Panc1 (cell line): ENCODE measurements at regions not wholly inside any gene's neighbourhood (a gene's known extent, or its start where the extent isn't known, plus 50 kb on each side); places are given as distances from the start of the nearest gene placed in this dataset.

Experiments used
- ATAC-seq: fragments of 200-7000 bp; cut with Tn5 transposase; 2 replicates; pipeline ENCODE4 v1.9.1; 2020; ENCODE audit warnings: mild to moderate bottlenecking, moderate library complexity
- BruUV-seq: library from RNA; stranded (reverse); fragments of 400-500 nt; replicated peaks from 2 replicates; lab custom pipeline; 2021; lab: Mats Ljungman, UMichigan
- CTCF ChIA-PET: fragments of 300-600 bp; sonication (Branson Sonifier 250); formaldehyde crosslinking; loops from one replicate; lab custom pipeline; 2022; ENCODE audit warnings: antibody characterized with exemption; lab: Charles Lee
- POLR2A ChIA-PET: fragments of 300-600 bp; sonication (Branson Sonifier 250); formaldehyde crosslinking; loops from one replicate; lab custom pipeline; 2022; ENCODE audit warnings: antibody characterized with exemption; lab: Charles Lee
- DNase-seq: peaks from one replicate; pipeline ENCODE4 v3.0.0-alpha.2; 2010; ENCODE audit warnings: low read depth, low spot score
- H3K27ac ChIP-seq: 2 replicates; pipeline ENCODE4 v1.5.1; 2011; ENCODE audit warnings: mild to moderate bottlenecking, low read length, inconsistent platforms
- H3K27me3 ChIP-seq: fragments of 200-500 bp; sonication (Bioruptor generic); 2 replicates; pipeline ENCODE4 v1.6.0; 2014; ENCODE audit warnings: low read length, inconsistent platforms; ENCODE audit not compliant: control insufficient read depth, insufficient read depth
- H3K36me3 ChIP-seq: fragments of 200-500 bp; sonication (Bioruptor generic); 2 replicates; pipeline ENCODE4 v1.5.1; 2014; ENCODE audit warnings: inconsistent platforms, mild to moderate bottlenecking, low read length, moderate library complexity; ENCODE audit not compliant: control insufficient read depth, insufficient read depth
- H3K4me1 ChIP-seq: 2 replicates; pipeline ENCODE4 v1.5.1; 2011; ENCODE audit warnings: inconsistent platforms, mild to moderate bottlenecking, low read length, moderate library complexity; ENCODE audit not compliant: control insufficient read depth, insufficient read depth
- H3K4me3 ChIP-seq, 2 experiments: 2 replicates each; pipeline ENCODE4 v1.5.1; 2011 to 2012; ENCODE audit warnings: low read depth in 2 of 2, low read length in 2 of 2, mild to moderate bottlenecking in 2 of 2, inconsistent platforms in 1 of 2, moderate library complexity in 1 of 2
- H3K9me3 ChIP-seq: fragments of 200-500 bp; sonication (Bioruptor generic); 2 replicates; pipeline ENCODE4 v1.5.1; 2014; ENCODE audit warnings: low read depth, mild to moderate bottlenecking, inconsistent platforms, low read length, moderate library complexity; ENCODE audit not compliant: control insufficient read depth, insufficient read depth
- CTCF ChIP-seq: fragments of 450-650 bp; IDR thresholded peaks from 2 replicates; pipeline ENCODE4 v1.5.1; 2017; ENCODE audit warnings: mild to moderate bottlenecking
- POLR2AphosphoS5 ChIP-seq: IDR thresholded peaks from 2 replicates; pipeline ENCODE4 v1.6.1; 2012; ENCODE audit warnings: mild to moderate bottlenecking, low read depth, low read length, moderate library complexity
- REST ChIP-seq, 2 experiments: IDR thresholded peaks; 2 replicates each; pipeline ENCODE4 v1.6.1; 2011 to 2012; ENCODE audit warnings: low read depth in 2 of 2, control low read depth in 1 of 2, low read length in 1 of 2, mild to moderate bottlenecking in 1 of 2, moderate library complexity in 1 of 2; ENCODE audit not compliant: insufficient read depth in 1 of 2
- SIN3A ChIP-seq: IDR thresholded peaks from 2 replicates; pipeline ENCODE4 v1.6.1; 2012; ENCODE audit warnings: low read depth, mild to moderate bottlenecking, low read length, moderate library complexity, borderline replicate concordance; ENCODE audit not compliant: insufficient read depth
- TCF7L2 ChIP-seq: IDR thresholded peaks from 2 replicates; pipeline ENCODE4 v1.6.1; 2011; ENCODE audit warnings: mild to moderate bottlenecking, low read depth, low read length, inconsistent platforms
- in situ Hi-C: cut with HindIII; loops from 2 replicates; pipeline ENCODE4 v1.10.0; 2016; ENCODE audit warnings: low sequenced_read_pairs, low pct_unique_long_range_greater_than_20kb
- intact Hi-C: fragments of 100-400 bp; cut with micrococcal nuclease; formaldehyde crosslinking; loops from one replicate; pipeline ENCODE4 v1.10.0; 2022; ENCODE audit not compliant: unreplicated experiment

- ATAC-seq: no peak
- DNase-seq: no peak
- POLR2A ChIA-PET: no interaction called here
Measured at GRCh38 chr5:160979385-160979784, 127.4 kb upstream of the ATP10B start.

GRCh38 chr5:160978944-160979343 is 126.9 kb upstream of the ATP10B start:
- BruUV-seq: no TSS peak
- in situ Hi-C loops: no loop called here
- ChIA-PET CTCF (no interaction called here), POLR2A (no interaction called here)
- Histone ChIP-seq H3K27ac (no peak overlapping the region), H3K4me1 (no peaks in the 10 kb centered on the region), H3K4me3 (no peak overlapping the region), H3K9me3 (no peaks in the 10 kb centered on the region), H3K36me3 (no peaks in the 10 kb centered on the region), H3K27me3 (no peaks in the 10 kb centered on the region)
- TF ChIP-seq POLR2AphosphoS5 (no peak), SIN3A (no peak), CTCF (no peak), TCF7L2 (no peak), REST (IDR thresholded peaks at IDR 0.05; ENCODE audit: insufficient read depth in 1 of 2, low read depth in 2 of 2, low read length in 1 of 2) (no peak)
- no peak for DNase-seq
- ATAC-seq: no peak
- intact Hi-C loops: no loop called here

More at GRCh38 chr5:160979385-160979784, 127.4 kb upstream of the ATP10B start:
- intact Hi-C loops (no loop called here), in situ Hi-C loops (no loop called here)
- TF ChIP-seq POLR2AphosphoS5: no peak
- TF ChIP-seq TCF7L2: no peak
- no peak for TF ChIP-seq SIN3A
- TF ChIP-seq CTCF: no peak
- TF ChIP-seq REST (IDR thresholded peaks at IDR 0.05; ENCODE audit: insufficient read depth in 1 of 2, low read depth in 2 of 2, low read length in 1 of 2): no peak
- H3K4me1 ChIP-seq: no peaks in the 10 kb centered on the region
- H3K36me3 ChIP-seq: no peaks in the 10 kb centered on the region
- H3K9me3 ChIP-seq: no peaks in the 10 kb centered on the region
- H3K4me3 ChIP-seq: no peak overlapping the region
- H3K27ac ChIP-seq: no peak overlapping the region
- CTCF ChIA-PET: no interaction called here
- BruUV-seq: no TSS peak
- H3K27me3 ChIP-seq: no peaks in the 10 kb centered on the region
